Naive thymus-derived CD8-positive, alpha-beta T cell (primary cell): ENCODE measurements at regions not wholly inside any gene's neighbourhood (a gene's known extent, or its start where the extent isn't known, plus 50 kb on each side); places are given as distances from the start of the nearest gene placed in this dataset.
"Not testable (repeated sequence)": the region's sequence is repeated elsewhere in the genome, so short reads cannot be mapped to it uniquely, and the experiment has no call there.

Experiments used
- ATAC-seq, 2 donors: fragments of 150-1000 bp; cut with Tn5 transposase in 1 of 2; sonication (Bioruptor Pico), chemical (Tn5 transposase) in 1 of 2; 1 replicate in 1 of 2; 2 replicates in 1 of 2; pipeline ENCODE4 v1.10.0; 2021; ENCODE audit warnings: mild to moderate bottlenecking in 2 of 2, moderate library complexity in 2 of 2
- POLR2A ChIA-PET: fragments of 350-600 bp; sonication (Branson Sonifier 250); formaldehyde crosslinking; loops from one replicate; lab custom pipeline; 2021; ENCODE audit warnings: antibody characterized with exemption; lab: Charles Lee
- DNase-seq, 10 donors: peaks; one replicate each; pipeline versions ENCODE4 v3.0.0 to v3.0.0-alpha.2; 2020 to 2022
- H3K27ac Mint-ChIP-seq, 10 donors: one replicate each; pipeline ENCODE4 v1.8.0; 2020 to 2022; ENCODE audit warnings: mild to moderate bottlenecking in 10 of 10, mixed read lengths in 10 of 10, moderate library complexity in 4 of 10, inconsistent platforms in 1 of 10
- H3K27me3 Mint-ChIP-seq, 5 donors: one replicate each; pipeline ENCODE4 v1.8.0; 2021 to 2022; ENCODE audit warnings: mixed read lengths in 5 of 5
- H3K36me3 Mint-ChIP-seq, 3 donors: one replicate each; pipeline ENCODE4 v1.8.0; 2020 to 2022; ENCODE audit warnings: mixed read lengths in 3 of 3, mild to moderate bottlenecking in 2 of 3, inconsistent platforms in 1 of 3
- H3K4me1 Mint-ChIP-seq, 4 donors: one replicate each; pipeline ENCODE4 v1.8.0; 2021 to 2022; ENCODE audit warnings: mixed read lengths in 4 of 4
- H3K4me3 Mint-ChIP-seq, 10 donors: one replicate each; pipeline ENCODE4 v1.8.0; 2020 to 2022; ENCODE audit warnings: mild to moderate bottlenecking in 10 of 10, mixed read lengths in 10 of 10, moderate library complexity in 6 of 10, inconsistent platforms in 1 of 10
- H3K9me3 Mint-ChIP-seq, 9 donors: one replicate each; pipeline ENCODE4 v1.8.0; 2020 to 2022; ENCODE audit warnings: mixed read lengths in 9 of 9, mild to moderate bottlenecking in 3 of 9, inconsistent platforms in 1 of 9, moderate library complexity in 1 of 9

DNA sequence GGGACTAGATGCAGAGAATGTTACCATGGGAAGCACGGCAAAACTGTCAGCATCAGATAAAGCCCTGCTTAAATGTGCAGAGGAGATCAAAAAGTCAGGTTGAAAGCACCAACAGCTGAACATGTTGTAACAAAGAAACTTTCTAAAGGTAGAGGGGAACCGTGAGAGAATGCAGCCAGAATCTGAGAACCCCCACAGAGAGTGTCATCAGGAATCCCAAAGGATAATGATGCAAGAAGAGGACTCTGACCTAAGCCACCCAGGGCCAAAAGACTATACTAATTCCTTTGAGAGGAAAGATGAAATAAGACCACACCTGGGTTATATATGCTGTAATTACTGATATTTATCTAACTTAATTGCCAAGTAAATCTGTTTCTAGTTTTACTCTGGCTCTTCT lies 116.6 kb downstream of the PCSK1 start:
- H3K9me3 Mint-ChIP-seq = peaks cover 0 to 11% (median 3%) of the 10 kb centered on the region in 9 donors
- peaks cover 0 to 16% (median 3%) of the 10 kb centered on the region in 3 donors for H3K36me3 Mint-ChIP-seq
- POLR2A ChIA-PET = no interaction called here
- no peaks in the 10 kb centered on the region for H3K4me1 Mint-ChIP-seq
- ATAC-seq (no peak), DNase-seq (no peak)
- H3K27ac Mint-ChIP-seq = no peak overlapping the region
- H3K27me3 Mint-ChIP-seq = peaks cover 9 to 13% (median 12%) of the 10 kb centered on the region in 5 donors
- no peak overlapping the region for H3K4me3 Mint-ChIP-seq

- no peaks in the 10 kb centered on the region for H3K4me1 Mint-ChIP-seq
- POLR2A ChIA-PET = no interaction called here
- peaks cover 2 to 15% (median 6%) of the 10 kb centered on the region in 9 donors for H3K9me3 Mint-ChIP-seq
- peaks cover 0 to 19% (median 4%) of the 10 kb centered on the region in 3 donors for H3K36me3 Mint-ChIP-seq
- no peak overlapping the region for H3K4me3 Mint-ChIP-seq
- peaks cover 10 to 17% (median 12%) of the 10 kb centered on the region in 5 donors for H3K27me3 Mint-ChIP-seq
- H3K27ac Mint-ChIP-seq = no peak overlapping the region
- DNase-seq (no peak), ATAC-seq (no peak)
Observed at GRCh38 chr5:96316017-96316416, 117.0 kb downstream of the PCSK1 start.

- H3K9me3 Mint-ChIP-seq = peaks cover 5 to 21% (median 12%) of the 10 kb centered on the region in 9 donors
- POLR2A ChIA-PET = no interaction called here
- DNase-seq (no peak), ATAC-seq (no peak)
- peaks cover 10 to 22% (median 13%) of the 10 kb centered on the region in 5 donors for H3K27me3 Mint-ChIP-seq
- no peaks in the 10 kb centered on the region for H3K4me1 Mint-ChIP-seq
- H3K4me3 Mint-ChIP-seq = no peak overlapping the region
- H3K27ac Mint-ChIP-seq = no peak overlapping the region
- peaks cover 0 to 22% (median 5%) of the 10 kb centered on the region in 3 donors for H3K36me3 Mint-ChIP-seq
Observed at GRCh38 chr5:96315431-96315830, 117.6 kb downstream of the PCSK1 start.

DNA sequence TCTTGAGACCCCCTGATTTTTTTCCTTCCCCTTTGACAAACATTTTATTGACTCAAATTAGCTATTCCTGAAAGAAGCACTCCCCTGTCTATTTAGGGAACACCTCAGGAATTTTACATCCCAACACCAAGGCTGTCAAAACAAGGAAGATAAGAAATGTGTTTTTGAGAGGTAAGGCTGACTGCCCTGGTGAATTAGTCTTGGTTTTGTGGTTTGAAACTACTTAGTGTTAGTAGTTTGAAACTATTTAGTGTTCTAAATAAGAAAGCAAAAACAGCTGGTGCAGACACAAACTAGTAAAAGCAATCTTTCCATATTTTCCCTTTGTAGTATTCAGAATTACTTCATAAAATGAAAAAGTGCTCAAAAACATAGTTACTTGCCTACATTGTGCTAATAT lies 120.7 kb downstream of the PCSK1 start:
- H3K9me3 Mint-ChIP-seq = peaks cover 5 to 27% (median 16%) of the 10 kb centered on the region in 9 donors
- peaks cover 14 to 35% (median 20%) of the 10 kb centered on the region in 5 donors for H3K27me3 Mint-ChIP-seq

GRCh38 chr5:96307047-96307446 lies 126.0 kb downstream of the PCSK1 start:
- peaks cover 5 to 30% (median 19%) of the 10 kb centered on the region in 5 donors for H3K27me3 Mint-ChIP-seq
- H3K4me1 Mint-ChIP-seq, H3K27ac Mint-ChIP-seq, POLR2A ChIA-PET, H3K4me3 Mint-ChIP-seq, DNase-seq, ATAC-seq: not testable (repeated sequence)
- peaks cover 10 to 70% (median 44%) of the 10 kb centered on the region in 9 donors for H3K9me3 Mint-ChIP-seq
- H3K36me3 Mint-ChIP-seq = peaks cover 0 to 20% (median 5%) of the 10 kb centered on the region in 3 donors

More for the DNA sequence above, 120.7 kb downstream of the PCSK1 start:
- POLR2A ChIA-PET = no interaction called here
- no peak for ATAC-seq
- Mint-ChIP-seq H3K27ac (no peak overlapping the region), H3K4me1 (no peaks in the 10 kb centered on the region), H3K4me3 (no peak overlapping the region), H3K36me3 (peaks cover 0 to 18% (median 2%) of the 10 kb centered on the region in 3 donors)
- DNase-seq = no peak

DNA sequence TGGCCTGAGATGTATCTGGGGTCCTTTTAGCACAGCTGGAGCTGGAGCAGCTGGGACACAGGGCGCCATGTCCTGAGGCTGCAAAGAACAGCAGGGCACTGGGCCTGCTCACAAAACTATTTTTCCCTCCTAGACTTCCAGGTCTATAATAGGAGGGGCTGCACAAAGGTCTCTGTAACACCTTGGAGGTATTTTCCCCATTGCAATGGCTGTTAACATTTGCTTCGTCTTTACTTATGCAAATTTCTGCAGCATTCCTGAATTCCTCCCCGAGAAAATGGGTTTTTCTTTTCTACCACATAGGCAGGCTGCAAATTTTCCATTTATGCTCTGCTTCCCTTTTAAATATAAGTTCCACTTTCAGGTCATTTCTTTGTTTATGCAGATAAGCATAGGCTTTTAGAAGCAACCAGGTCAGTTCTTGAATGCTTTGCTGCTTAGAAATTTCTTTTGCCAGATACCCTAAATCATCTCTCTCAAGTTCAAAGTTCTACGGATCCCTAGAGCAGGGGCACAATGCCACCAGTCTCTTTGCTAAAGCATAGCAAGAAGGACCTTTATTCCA lies 130.8 kb downstream of the PCSK1 start:
- Mint-ChIP-seq H3K9me3 (peaks cover 11 to 60% (median 32%) of the 10 kb centered on the region in 9 donors), H3K27ac (no peak overlapping the region), H3K4me3 (no peak overlapping the region), H3K4me1 (peaks cover 0 to 2% (median 0%) of the 10 kb centered on the region in 4 donors), H3K27me3 (peaks cover 0 to 13% (median 2%) of the 10 kb centered on the region in 5 donors), H3K36me3 (peaks cover 0 to 9% (median 3%) of the 10 kb centered on the region in 3 donors)
- ATAC-seq = no peak
- DNase-seq = no peak
- POLR2A ChIA-PET = no interaction called here

- POLR2A ChIA-PET = no interaction called here
- Mint-ChIP-seq H3K36me3 (peaks cover 0 to 9% (median 3%) of the 10 kb centered on the region in 3 donors), H3K27me3 (peaks cover 0 to 4% (median 0%) of the 10 kb centered on the region in 5 donors), H3K27ac (no peak overlapping the region), H3K4me3 (no peak overlapping the region), H3K4me1 (peaks cover 0 to 2% (median 0%) of the 10 kb centered on the region in 4 donors), H3K9me3 (peaks cover 5 to 47% (median 22%) of the 10 kb centered on the region in 9 donors)
- DNase-seq (no peak), ATAC-seq (no peak)
Observed at GRCh38 chr5:96300976-96301375, 132.1 kb downstream of the PCSK1 start.

DNA sequence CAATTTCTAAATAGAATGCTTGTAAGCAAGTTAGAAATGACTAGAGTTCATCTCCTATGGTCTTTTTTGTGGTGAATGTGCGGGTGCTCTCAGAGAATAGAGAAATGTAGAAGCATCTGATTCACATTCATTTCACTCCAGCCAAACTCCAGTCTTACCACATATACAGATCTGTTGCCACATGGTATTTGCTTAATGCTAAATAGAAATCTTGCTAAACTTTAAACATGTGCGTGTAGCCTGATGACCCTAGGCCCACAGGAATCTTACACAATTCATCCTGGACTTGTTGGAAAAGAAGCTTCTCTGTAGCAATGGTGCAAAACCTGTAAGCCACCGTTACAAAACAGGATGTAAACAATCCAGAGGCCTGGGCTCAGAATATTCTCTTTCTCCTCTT lies 135.2 kb downstream of the PCSK1 start:
- Mint-ChIP-seq H3K4me3 (no peak overlapping the region), H3K9me3 (peaks cover 3 to 18% (median 6%) of the 10 kb centered on the region in 9 donors), H3K27ac (no peak overlapping the region), H3K36me3 (peaks cover 0 to 7% (median 0%) of the 10 kb centered on the region in 3 donors), H3K4me1 (peaks cover 0 to 2% (median 0%) of the 10 kb centered on the region in 4 donors), H3K27me3 (peaks cover 0 to 7% (median 1%) of the 10 kb centered on the region in 5 donors)
- POLR2A ChIA-PET = no interaction called here
- ATAC-seq (no peak), DNase-seq (no peak)

- Mint-ChIP-seq H3K27ac (no peak overlapping the region), H3K4me3 (no peak overlapping the region), H3K36me3 (peaks cover 0 to under 1% (median 0%) of the 10 kb centered on the region in 3 donors), H3K9me3 (peaks cover under 1 to 18% (median 6%) of the 10 kb centered on the region in 9 donors), H3K27me3 (peaks cover 0 to 12% (median 4%) of the 10 kb centered on the region in 5 donors), H3K4me1 (peaks cover 0 to 2% (median 0%) of the 10 kb centered on the region in 4 donors)
- POLR2A ChIA-PET = no interaction called here
- no peak for ATAC-seq
- DNase-seq = no peak
Observed at GRCh38 chr5:96297290-96297689, 135.8 kb downstream of the PCSK1 start.

DNA sequence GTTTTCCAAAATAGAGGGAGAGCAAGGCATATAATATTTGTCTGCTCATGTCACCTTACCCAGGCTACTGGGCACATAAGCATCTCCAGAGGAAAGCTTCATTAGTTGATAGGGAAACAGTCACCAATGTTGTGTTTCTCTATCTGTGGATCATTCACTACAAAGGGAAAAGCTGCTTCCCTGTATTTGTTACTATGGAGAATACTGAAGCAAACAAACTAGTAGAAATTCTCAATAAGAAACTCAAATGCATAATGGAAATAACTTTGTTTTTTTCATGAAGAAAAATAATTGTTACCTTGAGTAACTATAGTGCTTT lies 138.2 kb downstream of the PCSK1 start:
- peaks cover 0 to 5% (median under 1%) of the 10 kb centered on the region in 9 donors for H3K9me3 Mint-ChIP-seq
- ATAC-seq (no peak), DNase-seq (no peak)
- POLR2A ChIA-PET = no interaction called here
- H3K4me1 Mint-ChIP-seq = no peaks in the 10 kb centered on the region
- H3K27ac Mint-ChIP-seq = peak overlapping the region in 1 of 10 donors; percentile 51
- no peaks in the 10 kb centered on the region for H3K36me3 Mint-ChIP-seq
- peaks cover 3 to 27% (median 5%) of the 10 kb centered on the region in 5 donors for H3K27me3 Mint-ChIP-seq
- no peak overlapping the region for H3K4me3 Mint-ChIP-seq

DNA sequence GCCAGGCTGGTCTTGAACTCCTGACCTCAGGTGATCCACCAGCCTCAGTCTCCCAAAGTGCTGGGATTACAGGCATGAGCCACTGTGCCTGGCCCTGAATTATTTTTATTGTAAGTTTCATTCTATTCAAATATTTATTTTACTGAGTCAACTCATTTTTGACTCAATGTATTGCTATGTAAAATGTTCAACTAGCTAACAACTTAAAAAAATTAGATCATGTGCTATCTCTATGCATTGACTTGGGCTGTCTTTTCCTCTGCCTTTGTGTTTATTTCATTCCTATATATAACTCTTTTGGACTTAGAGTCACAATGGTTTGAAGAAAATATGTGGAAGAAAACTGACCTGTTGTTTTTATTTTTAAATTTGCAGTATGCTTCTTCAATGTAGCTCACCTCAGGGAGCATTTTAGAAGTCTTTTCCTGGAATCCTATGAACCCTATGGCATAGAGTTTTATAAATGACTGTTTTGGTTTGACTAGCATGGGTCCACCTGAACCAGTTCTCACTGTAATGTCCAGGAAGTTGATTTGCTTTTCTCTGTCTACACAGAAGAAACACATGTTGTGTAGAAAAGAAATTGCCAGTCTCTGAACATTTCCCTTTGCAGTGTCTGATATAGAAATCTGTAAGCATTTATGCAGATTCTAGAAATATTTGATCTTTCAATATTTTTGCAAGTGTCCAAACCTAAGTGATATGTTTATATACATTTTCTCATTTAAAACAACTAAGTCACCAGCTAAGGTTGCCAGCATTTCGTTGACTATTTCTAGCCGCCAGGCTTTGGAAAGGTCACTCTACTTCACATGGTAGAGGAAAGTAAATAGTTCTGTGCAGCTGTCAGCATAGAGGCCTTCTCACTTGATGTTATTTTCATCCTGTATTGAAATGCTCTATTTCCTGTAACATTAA lies 138.8 kb downstream of the PCSK1 start:
- Mint-ChIP-seq H3K9me3 (peaks cover 0 to 8% (median 0%) of the 10 kb centered on the region in 9 donors), H3K4me1 (no peaks in the 10 kb centered on the region), H3K27me3 (peaks cover 3 to 27% (median 5%) of the 10 kb centered on the region in 5 donors), H3K27ac (peak overlapping the region in 1 of 10 donors; percentile 51), H3K4me3 (no peak overlapping the region), H3K36me3 (no peaks in the 10 kb centered on the region)
- DNase-seq = no peak
- POLR2A ChIA-PET = no interaction called here
- ATAC-seq = no peak

DNA sequence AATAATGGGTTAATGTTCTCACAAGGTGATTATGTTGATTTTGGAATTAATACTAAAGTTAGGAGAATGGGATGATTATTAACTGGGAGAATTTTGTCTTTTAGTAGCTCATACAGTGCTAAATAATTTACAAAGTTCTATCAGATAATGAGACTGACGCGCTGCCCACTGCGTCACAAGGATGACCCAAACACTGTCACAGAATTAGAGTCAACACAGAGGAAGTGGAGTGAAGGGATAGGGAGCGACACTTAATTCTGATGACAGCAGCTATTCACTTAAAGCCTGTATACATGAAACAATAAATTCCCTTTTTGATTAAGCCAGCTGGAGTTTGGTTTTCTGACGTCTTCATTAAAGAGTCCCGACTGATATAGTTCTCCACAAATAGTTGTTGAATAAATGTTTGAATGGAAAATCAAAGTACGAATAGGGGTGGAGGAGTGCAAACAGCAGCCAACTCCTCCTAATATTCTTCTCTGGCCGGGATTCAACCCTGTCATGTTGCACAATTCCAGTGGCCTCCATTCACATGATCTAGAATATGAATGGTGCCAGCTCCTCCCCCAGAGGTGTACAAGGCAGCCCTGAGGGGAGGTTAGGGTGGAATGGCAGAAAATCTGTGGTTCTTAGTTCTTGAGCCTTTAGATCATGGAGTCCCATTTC lies 140.3 kb downstream of the PCSK1 start:
- Mint-ChIP-seq H3K27me3 (peaks cover 3 to 27% (median 5%) of the 10 kb centered on the region in 5 donors), H3K36me3 (no peaks in the 10 kb centered on the region), H3K27ac (no peak overlapping the region), H3K9me3 (peaks cover 0 to 8% (median 0%) of the 10 kb centered on the region in 9 donors), H3K4me3 (no peak overlapping the region), H3K4me1 (no peaks in the 10 kb centered on the region)
- no peak for DNase-seq
- ATAC-seq = no peak
- POLR2A ChIA-PET = no interaction called here
